ENCODE measurements at regions not wholly inside any gene's neighbourhood (a gene's known extent, or its start where the extent isn't known, plus 50 kb on each side); places are given as distances from the start of the nearest gene placed in this dataset.

DNA sequence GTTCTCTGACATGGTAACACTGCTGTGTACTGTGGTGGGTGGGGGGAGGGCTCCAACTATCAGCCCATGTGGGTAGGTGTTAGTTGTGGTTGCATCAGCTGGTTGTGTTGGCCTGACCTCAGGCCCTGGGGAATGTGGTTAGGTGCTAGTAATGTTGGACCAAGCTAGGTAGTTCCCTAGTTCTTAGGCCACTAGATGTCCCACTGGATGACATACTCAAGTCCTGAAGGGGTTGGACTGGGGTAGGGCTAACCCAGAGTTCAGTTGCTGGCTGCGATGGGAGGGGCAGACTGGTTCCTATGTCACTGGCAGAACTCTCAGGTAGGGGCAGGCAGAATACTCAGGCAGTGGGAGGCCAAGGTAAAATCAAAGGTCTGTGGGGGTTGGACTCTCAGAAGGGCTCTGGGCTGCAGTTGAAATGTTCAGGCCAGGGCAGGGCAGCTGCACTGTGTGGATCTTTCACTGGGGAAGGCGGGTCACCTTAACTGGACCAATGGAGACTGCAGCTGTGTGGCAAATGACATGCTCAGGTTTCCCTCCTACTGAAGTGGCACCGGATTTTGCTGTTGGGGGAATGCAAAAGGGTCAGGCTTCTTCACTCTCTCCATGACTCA is 870.7 kb downstream of the LRRIQ3 start:
- no peak for TF ChIP-seq POLR2A (IDR thresholded peaks at IDR 0.05; ENCODE audit: low read length)
- TF ChIP-seq HDAC2 (IDR thresholded peaks at IDR 0.05): no peak
- TF ChIP-seq, protein P1, sequence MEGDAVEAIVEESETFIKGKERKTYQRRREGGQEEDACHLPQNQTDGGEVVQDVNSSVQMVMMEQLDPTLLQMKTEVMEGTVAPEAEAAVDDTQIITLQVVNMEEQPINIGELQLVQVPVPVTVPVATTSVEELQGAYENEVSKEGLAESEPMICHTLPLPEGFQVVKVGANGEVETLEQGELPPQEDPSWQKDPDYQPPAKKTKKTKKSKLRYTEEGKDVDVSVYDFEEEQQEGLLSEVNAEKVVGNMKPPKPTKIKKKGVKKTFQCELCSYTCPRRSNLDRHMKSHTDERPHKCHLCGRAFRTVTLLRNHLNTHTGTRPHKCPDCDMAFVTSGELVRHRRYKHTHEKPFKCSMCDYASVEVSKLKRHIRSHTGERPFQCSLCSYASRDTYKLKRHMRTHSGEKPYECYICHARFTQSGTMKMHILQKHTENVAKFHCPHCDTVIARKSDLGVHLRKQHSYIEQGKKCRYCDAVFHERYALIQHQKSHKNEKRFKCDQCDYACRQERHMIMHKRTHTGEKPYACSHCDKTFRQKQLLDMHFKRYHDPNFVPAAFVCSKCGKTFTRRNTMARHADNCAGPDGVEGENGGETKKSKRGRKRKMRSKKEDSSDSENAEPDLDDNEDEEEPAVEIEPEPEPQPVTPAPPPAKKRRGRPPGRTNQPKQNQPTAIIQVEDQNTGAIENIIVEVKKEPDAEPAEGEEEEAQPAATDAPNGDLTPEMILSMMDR (IDR thresholded peaks at IDR 0.05): no peak
- TF ChIP-seq CEBPB (IDR thresholded peaks at IDR 0.05): no peak
- no peak for TF ChIP-seq MAFK (IDR thresholded peaks at IDR 0.05; ENCODE audit: partially characterized antibody)
- TF ChIP-seq, protein P2, sequence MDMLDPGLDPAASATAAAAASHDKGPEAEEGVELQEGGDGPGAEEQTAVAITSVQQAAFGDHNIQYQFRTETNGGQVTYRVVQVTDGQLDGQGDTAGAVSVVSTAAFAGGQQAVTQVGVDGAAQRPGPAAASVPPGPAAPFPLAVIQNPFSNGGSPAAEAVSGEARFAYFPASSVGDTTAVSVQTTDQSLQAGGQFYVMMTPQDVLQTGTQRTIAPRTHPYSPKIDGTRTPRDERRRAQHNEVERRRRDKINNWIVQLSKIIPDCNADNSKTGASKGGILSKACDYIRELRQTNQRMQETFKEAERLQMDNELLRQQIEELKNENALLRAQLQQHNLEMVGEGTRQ (IDR thresholded peaks at IDR 0.05): no peak
- no peak for TF ChIP-seq JUN (IDR thresholded peaks at IDR 0.05)
- TF ChIP-seq, protein P3, sequence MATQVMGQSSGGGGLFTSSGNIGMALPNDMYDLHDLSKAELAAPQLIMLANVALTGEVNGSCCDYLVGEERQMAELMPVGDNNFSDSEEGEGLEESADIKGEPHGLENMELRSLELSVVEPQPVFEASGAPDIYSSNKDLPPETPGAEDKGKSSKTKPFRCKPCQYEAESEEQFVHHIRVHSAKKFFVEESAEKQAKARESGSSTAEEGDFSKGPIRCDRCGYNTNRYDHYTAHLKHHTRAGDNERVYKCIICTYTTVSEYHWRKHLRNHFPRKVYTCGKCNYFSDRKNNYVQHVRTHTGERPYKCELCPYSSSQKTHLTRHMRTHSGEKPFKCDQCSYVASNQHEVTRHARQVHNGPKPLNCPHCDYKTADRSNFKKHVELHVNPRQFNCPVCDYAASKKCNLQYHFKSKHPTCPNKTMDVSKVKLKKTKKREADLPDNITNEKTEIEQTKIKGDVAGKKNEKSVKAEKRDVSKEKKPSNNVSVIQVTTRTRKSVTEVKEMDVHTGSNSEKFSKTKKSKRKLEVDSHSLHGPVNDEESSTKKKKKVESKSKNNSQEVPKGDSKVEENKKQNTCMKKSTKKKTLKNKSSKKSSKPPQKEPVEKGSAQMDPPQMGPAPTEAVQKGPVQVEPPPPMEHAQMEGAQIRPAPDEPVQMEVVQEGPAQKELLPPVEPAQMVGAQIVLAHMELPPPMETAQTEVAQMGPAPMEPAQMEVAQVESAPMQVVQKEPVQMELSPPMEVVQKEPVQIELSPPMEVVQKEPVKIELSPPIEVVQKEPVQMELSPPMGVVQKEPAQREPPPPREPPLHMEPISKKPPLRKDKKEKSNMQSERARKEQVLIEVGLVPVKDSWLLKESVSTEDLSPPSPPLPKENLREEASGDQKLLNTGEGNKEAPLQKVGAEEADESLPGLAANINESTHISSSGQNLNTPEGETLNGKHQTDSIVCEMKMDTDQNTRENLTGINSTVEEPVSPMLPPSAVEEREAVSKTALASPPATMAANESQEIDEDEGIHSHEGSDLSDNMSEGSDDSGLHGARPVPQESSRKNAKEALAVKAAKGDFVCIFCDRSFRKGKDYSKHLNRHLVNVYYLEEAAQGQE (IDR thresholded peaks at IDR 0.05): no peak
- TF ChIP-seq, protein P4, sequence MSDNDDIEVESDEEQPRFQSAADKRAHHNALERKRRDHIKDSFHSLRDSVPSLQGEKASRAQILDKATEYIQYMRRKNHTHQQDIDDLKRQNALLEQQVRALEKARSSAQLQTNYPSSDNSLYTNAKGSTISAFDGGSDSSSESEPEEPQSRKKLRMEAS (IDR thresholded peaks at IDR 0.05): no peak
- no peak for TF ChIP-seq SMC3 (IDR thresholded peaks at IDR 0.05)
- TF ChIP-seq SREBF2 (IDR thresholded peaks at IDR 0.05): no peak
- TF ChIP-seq CHD2 (IDR thresholded peaks at IDR 0.05; ENCODE audit: low read length, partially characterized antibody): no peak
